GM11168 (cell line): ENCODE measurements at regions not wholly inside any gene's neighbourhood (a gene's known extent, or its start where the extent isn't known, plus 50 kb on each side); places are given as distances from the start of the nearest gene placed in this dataset.

Experiments used
- in situ Hi-C: fragments of 300-500 bp; cut with MboI; formaldehyde crosslinking; loops from one replicate; pipeline ENCODE4 v1.12.0; 2022; ENCODE audit warnings: low sequenced_read_pairs; ENCODE audit not compliant: unreplicated experiment

GRCh38 chr4:131046821-131047220 lies 1950.9 kb downstream of the C4orf33 start:
- in situ Hi-C loops = no loop called here

GRCh38 chr4:131052646-131053045 lies 1956.7 kb downstream of the C4orf33 start:
- in situ Hi-C loops = no loop called here

- in situ Hi-C loops = no loop called here
These were observed 1958.6 kb downstream of the C4orf33 start for GRCh38 chr4:131054489-131055019.

- in situ Hi-C loops = no loop called here
These were observed 1965.8 kb downstream of the C4orf33 start for GRCh38 chr4:131061734-131062133.

GRCh38 chr4:131063878-131064277 lies 1967.9 kb downstream of the C4orf33 start:
- in situ Hi-C loops = no loop called here

- in situ Hi-C loops = no loop called here
These were observed 1985.1 kb downstream of the C4orf33 start for GRCh38 chr4:131081069-131081468.

GRCh38 chr4:131084997-131085396 lies 1989.0 kb downstream of the C4orf33 start:
- in situ Hi-C loops = no loop called here

GRCh38 chr4:131091896-131092295 lies 1995.9 kb downstream of the C4orf33 start:
- in situ Hi-C loops = no loop called here

GRCh38 chr4:131093303-131093702 lies 1997.4 kb downstream of the C4orf33 start:
- in situ Hi-C loops = no loop called here

- in situ Hi-C loops = no loop called here
These were observed 2003.0 kb downstream of the C4orf33 start for GRCh38 chr4:131098976-131099375.

GRCh38 chr4:131113273-131113672 lies 2017.3 kb downstream of the C4orf33 start:
- in situ Hi-C loops = no loop called here

GRCh38 chr4:131113704-131114103 lies 2017.8 kb downstream of the C4orf33 start:
- in situ Hi-C loops = no loop called here

- in situ Hi-C loops = no loop called here
These were observed 2023.7 kb downstream of the C4orf33 start for GRCh38 chr4:131119661-131120060.

- in situ Hi-C loops = no loop called here
These were observed 2011.9 kb upstream of the PCDH10 start for GRCh38 chr4:131137196-131137595.

GRCh38 chr4:131159261-131159660 lies 1989.8 kb upstream of the PCDH10 start:
- in situ Hi-C loops = no loop called here

GRCh38 chr4:131192318-131192717 lies 1956.8 kb upstream of the PCDH10 start:
- in situ Hi-C loops = no loop called here

GRCh38 chr4:131207589-131207988 lies 1941.5 kb upstream of the PCDH10 start:
- in situ Hi-C loops = no loop called here

GRCh38 chr4:131248314-131248713 lies 1900.8 kb upstream of the PCDH10 start:
- in situ Hi-C loops = no loop called here

- in situ Hi-C loops = no loop called here
These were observed 1897.8 kb upstream of the PCDH10 start for GRCh38 chr4:131251321-131251720.

- in situ Hi-C loops = no loop called here
These were observed 1891.9 kb upstream of the PCDH10 start for GRCh38 chr4:131257241-131257640.

GRCh38 chr4:131258361-131258760 lies 1890.7 kb upstream of the PCDH10 start:
- in situ Hi-C loops = no loop called here

GRCh38 chr4:131288441-131288840 lies 1860.7 kb upstream of the PCDH10 start:
- in situ Hi-C loops = no loop called here

GRCh38 chr4:131296192-131296591 lies 1852.9 kb upstream of the PCDH10 start:
- in situ Hi-C loops = no loop called here
